DND-41 (cell line): ENCODE measurements at regions not wholly inside any gene's neighbourhood (a gene's known extent, or its start where the extent isn't known, plus 50 kb on each side); places are given as distances from the start of the nearest gene placed in this dataset.

ENCODE experiments used
- ATAC-seq: fragments of 200-7000 bp; cut with Tn5 transposase; 3 replicates; pipeline ENCODE4 v1.9.1; 2021; ENCODE audit warnings: low read depth; ENCODE audit not compliant: insufficient read depth
- DNase-seq: peaks from one replicate; pipeline ENCODE4 v3.0.0-alpha.2; 2020
- H2AFZ ChIP-seq: 2 replicates; pipeline ENCODE4 v1.6.0; 2012; ENCODE audit warnings: low read depth, low read length
- H3K27ac ChIP-seq: 2 replicates; pipeline ENCODE4 v1.5.1; 2012; ENCODE audit warnings: low read length, inconsistent platforms
- H3K27me3 ChIP-seq: fragments of 200-600 bp; sonication (generic); 2 replicates; pipeline ENCODE4 v1.6.0; 2012; ENCODE audit warnings: low read length, mild to moderate bottlenecking, inconsistent platforms; ENCODE audit not compliant: insufficient read depth, poor library complexity
- H3K36me3 ChIP-seq: 2 replicates; pipeline ENCODE4 v1.5.1; 2012; ENCODE audit warnings: low read length, inconsistent platforms; ENCODE audit not compliant: insufficient read depth
- H3K4me1 ChIP-seq: 2 replicates; pipeline ENCODE4 v1.5.1; 2012; ENCODE audit warnings: mild to moderate bottlenecking, low read length; ENCODE audit not compliant: insufficient read depth
- H3K4me2 ChIP-seq: 2 replicates; pipeline ENCODE4 v1.6.0; 2012; ENCODE audit warnings: mild to moderate bottlenecking, moderate library complexity, low read length, inconsistent platforms; ENCODE audit not compliant: insufficient read depth
- H3K4me3 ChIP-seq, 2 experiments: fragments of 200-600 bp in 1 of 2; shearing (Covaris generic) in 1 of 2; 2 replicates each; pipeline ENCODE4 v1.5.1; 2012 to 2016; ENCODE audit warnings: inconsistent platforms in 2 of 2, low read length in 2 of 2, mild to moderate bottlenecking in 2 of 2, low read depth in 1 of 2, moderate library complexity in 1 of 2
- H3K79me2 ChIP-seq: 2 replicates; pipeline ENCODE4 v1.6.0; 2012; ENCODE audit warnings: low read length, inconsistent platforms; ENCODE audit not compliant: insufficient read depth
- H3K9ac ChIP-seq: 2 replicates; pipeline ENCODE4 v1.6.0; 2012; ENCODE audit warnings: low read depth, mild to moderate bottlenecking, inconsistent platforms, low read length, moderate library complexity
- H3K9me3 ChIP-seq: 2 replicates; pipeline ENCODE4 v1.5.1; 2012; ENCODE audit warnings: low read length, moderate library complexity, mild to moderate bottlenecking, inconsistent platforms; ENCODE audit not compliant: insufficient read depth, severe bottlenecking
- H4K20me1 ChIP-seq: 2 replicates; pipeline ENCODE4 v1.6.0; 2012; ENCODE audit warnings: low read length; ENCODE audit not compliant: insufficient read depth
- CTCF ChIP-seq: IDR thresholded peaks from 2 replicates; pipeline ENCODE4 v1.5.1; 2012; ENCODE audit warnings: borderline replicate concordance, low read length, moderate library complexity, mild to moderate bottlenecking; ENCODE audit not compliant: poor library complexity, severe bottlenecking; ENCODE audit errors: extremely low read depth
- EZH2 ChIP-seq: IDR thresholded peaks from 3 replicates; pipeline ENCODE4 v1.6.1; 2012; ENCODE audit warnings: borderline replicate concordance, low read depth, mild to moderate bottlenecking, moderate library complexity, low read length, inconsistent platforms; ENCODE audit not compliant: severe bottlenecking

- Histone ChIP-seq H3K27me3 (no peaks in the 10 kb centered on the region), H3K4me3 (no peak overlapping the region), H3K9me3 (no peaks in the 10 kb centered on the region), H4K20me1 (no peaks in the 10 kb centered on the region), H3K4me1 (no peaks in the 10 kb centered on the region), H3K36me3 (no peaks in the 10 kb centered on the region), H3K9ac (no peak overlapping the region), H2AFZ (no peak overlapping the region), H3K4me2 (no peak overlapping the region), H3K79me2 (no peaks in the 10 kb centered on the region), H3K27ac (no peak overlapping the region)
- TF ChIP-seq EZH2 (no peak), CTCF (no peak)
- ATAC-seq: no peak
- no peak for DNase-seq
Measured at GRCh38 chr5:114565139-114565538, 203.3 kb downstream of the KCNN2 start.

GRCh38 chr5:114561415-114561814 is 199.5 kb downstream of the KCNN2 start:
- no peak overlapping the region for H3K4me3 ChIP-seq
- TF ChIP-seq EZH2 (no peak), CTCF (no peak)
- DNase-seq: no peak
- ATAC-seq: no peak
- H3K4me2 ChIP-seq: no peak overlapping the region
- no peak overlapping the region for H3K27ac ChIP-seq
- no peaks in the 10 kb centered on the region for H3K27me3 ChIP-seq
- no peaks in the 10 kb centered on the region for H3K36me3 ChIP-seq
- no peaks in the 10 kb centered on the region for H3K79me2 ChIP-seq
- no peaks in the 10 kb centered on the region for H3K9me3 ChIP-seq
- no peak overlapping the region for H3K9ac ChIP-seq
- no peaks in the 10 kb centered on the region for H4K20me1 ChIP-seq
- no peak overlapping the region for H2AFZ ChIP-seq
- H3K4me1 ChIP-seq: no peaks in the 10 kb centered on the region
